SK-N-SH (cell line): ENCODE measurements at regions not wholly inside any gene's neighbourhood (a gene's known extent, or its start where the extent isn't known, plus 50 kb on each side); places are given as distances from the start of the nearest gene placed in this dataset.

Experiments used
- CTCF ChIA-PET: fragments of 300-600, 350-600 bp; formaldehyde crosslinking; extraction: SDS; loops from one replicate; lab custom pipeline; 2021; lab: Yijun Ruan, JAX
- POLR2A ChIA-PET: fragments of 350-600 bp; sonication (Branson Sonifier 250); formaldehyde crosslinking; extraction: SDS; loops from one replicate; lab custom pipeline; 2020; ENCODE audit warnings: antibody characterized with exemption, inconsistent platforms; lab: Yijun Ruan, JAX
- DNase-seq: peaks from one replicate; pipeline ENCODE4 v3.0.0; 2012
- H2AFZ ChIP-seq: fragments of 200-600 bp; sonication (generic); 2 replicates; pipeline ENCODE4 v1.8.1; 2016; ENCODE audit warnings: antibody characterized with exemption, mild to moderate bottlenecking, low read depth
- H3F3A ChIP-seq: fragments of 200-600 bp; sonication (generic); replicated peaks from 2 replicates; pipeline ENCODE3; 2016; ENCODE audit warnings: antibody characterized with exemption, mild to moderate bottlenecking; ENCODE audit not compliant: insufficient read depth
- H3K27ac ChIP-seq, 2 experiments: fragments of 200-500 bp in 1 of 2; fragments of 200-600 bp in 1 of 2; sonication (Bioruptor generic) in 1 of 2; sonication (generic), shearing (Covaris generic) in 1 of 2; 2 replicates each; pipeline versions ENCODE4 v1.5.1 to v1.6.1; 2014 to 2016; ENCODE audit warnings: low read depth in 2 of 2, inconsistent platforms in 1 of 2, low read length in 1 of 2, mild to moderate bottlenecking in 1 of 2, mixed read lengths in 1 of 2
- H3K27me3 ChIP-seq: fragments of 200-600 bp; sonication (generic), shearing (Covaris generic); 2 replicates; pipeline ENCODE4 v1.6.1; 2016; ENCODE audit warnings: mixed run types; ENCODE audit not compliant: insufficient read depth
- H3K36me3 ChIP-seq, 2 experiments: fragments of 200-500 bp in 1 of 2; fragments of 200-600 bp in 1 of 2; sonication (Bioruptor generic) in 1 of 2; sonication (generic) in 1 of 2; replicated peaks in 1 of 2; 2 replicates each; pipeline versions ENCODE3 to v1.5.1; 2014 to 2016; ENCODE audit warnings: low read length in 1 of 2, mild to moderate bottlenecking in 1 of 2; ENCODE audit not compliant: insufficient read depth in 2 of 2, control insufficient read depth in 1 of 2
- H3K4me1 ChIP-seq, 2 experiments: fragments of 200-500 bp in 1 of 2; fragments of 200-600 bp in 1 of 2; sonication (Bioruptor generic) in 1 of 2; sonication (generic), shearing (Covaris generic) in 1 of 2; 2 replicates each; pipeline versions ENCODE4 v1.5.1 to v1.6.1; 2014 to 2016; ENCODE audit warnings: low read depth in 1 of 2, low read length in 1 of 2, mixed run types in 1 of 2; ENCODE audit not compliant: insufficient read depth in 2 of 2, control insufficient read depth in 1 of 2
- H3K4me2 ChIP-seq: fragments of 200-600 bp; sonication (generic), shearing (Covaris generic); 2 replicates; pipeline ENCODE4 v1.6.1; 2017; ENCODE audit warnings: mixed run types
- H3K4me3 ChIP-seq, 2 experiments: fragments of 200-500 bp in 1 of 2; fragments of 200-600 bp in 1 of 2; sonication (Bioruptor generic) in 1 of 2; sonication (generic), shearing (Covaris generic) in 1 of 2; 2 replicates each; pipeline versions ENCODE4 v1.5.1 to v1.8.1; 2014 to 2016; ENCODE audit warnings: low read depth in 2 of 2, inconsistent platforms in 1 of 2, low read length in 1 of 2, mild to moderate bottlenecking in 1 of 2, mixed read lengths in 1 of 2, moderate library complexity in 1 of 2
- H3K79me2 ChIP-seq: fragments of 200-600 bp; sonication (generic); 2 replicates; pipeline ENCODE4 v1.8.1; 2017; ENCODE audit warnings: mild to moderate bottlenecking; ENCODE audit not compliant: insufficient read depth
- H3K9ac ChIP-seq: fragments of 200-600 bp; sonication (generic); 2 replicates; pipeline ENCODE4 v1.6.1; 2017; ENCODE audit warnings: mixed run types
- H3K9me2 ChIP-seq: fragments of 200-600 bp; sonication (generic); 2 replicates; pipeline ENCODE4 v1.6.1; 2017; ENCODE audit warnings: mixed run types
- H3K9me3 ChIP-seq: fragments of 200-600 bp; sonication (generic); 2 replicates; pipeline ENCODE4 v1.6.1; 2017; ENCODE audit warnings: mixed run types, mild to moderate bottlenecking, moderate library complexity
- H4K20me1 ChIP-seq: fragments of 200-600 bp; sonication (generic); 2 replicates; pipeline ENCODE4 v1.6.1; 2017; ENCODE audit warnings: mild to moderate bottlenecking, mixed run types; ENCODE audit not compliant: insufficient read depth
- CHD2 ChIP-seq: fragments of 150-350 bp; IDR thresholded peaks from 2 replicates; pipeline ENCODE4 v1.6.1; 2018; ENCODE audit warnings: low read length; ENCODE audit not compliant: partially characterized antibody
- CTCF ChIP-seq: fragments of 200-600 bp; sonication (generic); IDR thresholded peaks from 2 replicates; pipeline ENCODE4 v1.6.1; 2017; ENCODE audit warnings: antibody characterized with exemption, mild to moderate bottlenecking, moderate library complexity
- EZH2phosphoT487 ChIP-seq: fragments of 200-600 bp; sonication (generic); IDR thresholded peaks from 2 replicates; pipeline ENCODE4 v1.6.1; 2017; ENCODE audit warnings: low read depth, mixed run types, mild to moderate bottlenecking, antibody characterized with exemption, moderate library complexity, borderline replicate concordance
- FOSL2 ChIP-seq: IDR thresholded peaks from 2 replicates; pipeline ENCODE4 v1.4.0; 2012; ENCODE audit warnings: low read depth, mild to moderate bottlenecking, moderate library complexity, borderline replicate concordance
- GATA2 ChIP-seq: sonication (generic); formaldehyde crosslinking; IDR thresholded peaks from 2 replicates; pipeline ENCODE4 v1.5.0; 2020; ENCODE audit warnings: mild to moderate bottlenecking, missing genetic modification reagents
- MAX ChIP-seq: IDR thresholded peaks from 2 replicates; pipeline ENCODE4 v1.4.0; 2012; ENCODE audit warnings: low read depth
- MEF2A ChIP-seq: IDR thresholded peaks from 2 replicates; pipeline ENCODE4 v1.4.0; 2012; ENCODE audit warnings: low read depth, borderline replicate concordance
- NFIC ChIP-seq: IDR thresholded peaks from 2 replicates; pipeline ENCODE4 v1.4.0; 2012; ENCODE audit warnings: borderline replicate concordance
- NRF1 ChIP-seq: IDR thresholded peaks from 2 replicates; pipeline ENCODE4 v1.6.1; 2012; ENCODE audit warnings: low read depth, mild to moderate bottlenecking, low read length
- RAD21 ChIP-seq: IDR thresholded peaks from 2 replicates; pipeline ENCODE4 v1.6.1; 2012; ENCODE audit warnings: mild to moderate bottlenecking, low read length
- REST ChIP-seq: IDR thresholded peaks from 2 replicates; pipeline ENCODE4 v1.6.1; 2012; ENCODE audit warnings: mild to moderate bottlenecking, low read depth, low read length, moderate library complexity
- RFX5 ChIP-seq: IDR thresholded peaks from 2 replicates; pipeline ENCODE4 v1.6.1; 2012; ENCODE audit warnings: mild to moderate bottlenecking, improper control_type of control experiment, low read length
- SIN3A ChIP-seq: IDR thresholded peaks from 2 replicates; pipeline ENCODE4 v1.6.1; 2012; ENCODE audit warnings: low read depth, mild to moderate bottlenecking, low read length, moderate library complexity, borderline replicate concordance
- SMC3 ChIP-seq: IDR thresholded peaks from 2 replicates; pipeline ENCODE4 v1.6.1; 2012; ENCODE audit warnings: low read depth, low read length, improper control_type of control experiment
- TEAD4 ChIP-seq: IDR thresholded peaks from 2 replicates; pipeline ENCODE4 v1.4.0; 2012; ENCODE audit warnings: mild to moderate bottlenecking, borderline replicate concordance; ENCODE audit not compliant: insufficient read depth
- YY1 ChIP-seq: IDR thresholded peaks from 2 replicates; pipeline ENCODE4 v1.4.0; 2012; ENCODE audit warnings: low read depth, mild to moderate bottlenecking
- ZBTB33 ChIP-seq: IDR thresholded peaks from 2 replicates; pipeline ENCODE4 v1.4.0; 2012; ENCODE audit warnings: low read depth, borderline replicate concordance
- WGBS: methylation state at CpG from one replicate; pipeline ENCODE4 v1.1.6; 2017; ENCODE audit warnings: low lambda C conversion rate; 5-methylcytosine and 5-hydroxymethylcytosine counted together

GRCh38 chr17:13757871-13758270 is 156.1 kb upstream of the HS3ST3A1 start:
- CTCF ChIA-PET = no interaction called here
- H3F3A ChIP-seq = no peaks in the 10 kb centered on the region

More at GRCh38 chr17:13757871-13758270, 156.1 kb upstream of the HS3ST3A1 start:
- no peak for DNase-seq
- Histone ChIP-seq H3K4me3 (no peak overlapping the region), H3K36me3 (no peaks in the 10 kb centered on the region)
- TF ChIP-seq SMC3 = no peak
- TF ChIP-seq GATA2 = no peak
- no peak for TF ChIP-seq CTCF
- TF ChIP-seq RAD21 = no peak
- TF ChIP-seq CHD2 = no peak
- no peak for TF ChIP-seq YY1
- TF ChIP-seq REST = no peak
- TF ChIP-seq RFX5 = no peak
- no peak for TF ChIP-seq MEF2A
- TF ChIP-seq MAX = no peak
- no peak for TF ChIP-seq NFIC
- TF ChIP-seq TEAD4 = no peak
- no peak for TF ChIP-seq NRF1
- TF ChIP-seq ZBTB33 = no peak
- no peak for TF ChIP-seq EZH2phosphoT487
- no peak for TF ChIP-seq FOSL2
- TF ChIP-seq SIN3A = no peak
- TF ChIP-seq, all 33 proteins: peak for 0
- Histone ChIP-seq H3K4me1 (no peaks in the 10 kb centered on the region; a peak in 1 of 4 replicates), H4K20me1 (no peaks in the 10 kb centered on the region), H3K4me2 (no peak overlapping the region), H3K27ac (no peak overlapping the region), H3K79me2 (no peaks in the 10 kb centered on the region), H2AFZ (no peak overlapping the region), H3K27me3 (no peaks in the 10 kb centered on the region), H3K9me2 (no peaks in the 10 kb centered on the region), H3K9me3 (no peaks in the 10 kb centered on the region), H3K9ac (no peak overlapping the region)
- POLR2A ChIA-PET = no interaction called here
- 29% methylated on average over 2 of the region's 2 CpGs for WGBS
